Inferior parietal cortex (tissue), 1 donor: ENCODE measurements at regions not wholly inside any gene's neighbourhood (a gene's known extent, or its start where the extent isn't known, plus 50 kb on each side); places are given as distances from the start of the nearest gene placed in this dataset.

Experiments
- DNase-seq: peaks from one replicate; pipeline ENCODE4 v3.0.0-alpha.2; 2016; ENCODE audit errors: extremely low spot score

GRCh38 chr4:136653640-136654406 is 878.5 kb downstream of the PCDH18 start:
- no peak for DNase-seq

DNA sequence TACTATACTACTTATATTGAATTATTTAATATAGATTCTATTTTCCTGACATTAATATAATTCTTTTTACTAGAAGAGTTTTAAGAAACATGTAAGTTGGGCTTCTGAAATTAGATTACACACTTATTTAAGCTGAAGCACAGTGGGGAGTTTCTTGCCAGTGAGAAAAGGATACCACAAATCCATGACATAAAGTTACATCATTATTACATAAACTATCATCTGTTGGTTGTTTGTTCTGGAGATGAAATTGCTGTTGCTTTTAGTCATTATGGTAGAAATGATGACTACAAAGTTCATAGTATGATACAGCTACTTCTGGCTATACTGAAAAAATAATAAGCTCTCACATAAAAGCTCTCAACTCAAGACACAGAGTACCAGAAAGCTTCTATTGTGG is 880.4 kb downstream of the PCDH18 start:
- DNase-seq, result no peak

DNA sequence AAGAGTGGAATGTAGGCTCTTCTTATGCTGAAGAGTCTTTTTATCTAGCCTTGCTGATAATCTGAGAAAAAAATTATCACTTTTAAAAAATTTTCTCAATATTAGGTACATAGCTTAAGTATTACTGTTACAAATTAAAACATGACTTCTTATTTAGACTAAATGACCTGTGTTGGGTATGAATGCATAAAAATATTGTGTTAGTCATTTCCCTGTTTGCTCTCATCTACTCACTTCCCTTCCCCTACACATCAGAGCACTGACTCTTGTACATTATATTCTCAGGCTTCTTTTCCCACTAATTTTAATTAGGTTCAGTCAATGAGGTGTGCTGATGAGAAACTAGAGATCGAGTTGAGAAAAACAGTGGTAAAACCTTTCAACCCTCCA is 881.0 kb downstream of the PCDH18 start:
- no peak for DNase-seq

- no peak for DNase-seq
Measured at GRCh38 chr4:136650541-136651277, 881.6 kb downstream of the PCDH18 start.

GRCh38 chr4:136644279-136644678 is 888.0 kb downstream of the PCDH18 start:
- DNase-seq, result no peak

- DNase-seq, result no peak
Measured at GRCh38 chr4:136643416-136643815, 888.9 kb downstream of the PCDH18 start.

DNA sequence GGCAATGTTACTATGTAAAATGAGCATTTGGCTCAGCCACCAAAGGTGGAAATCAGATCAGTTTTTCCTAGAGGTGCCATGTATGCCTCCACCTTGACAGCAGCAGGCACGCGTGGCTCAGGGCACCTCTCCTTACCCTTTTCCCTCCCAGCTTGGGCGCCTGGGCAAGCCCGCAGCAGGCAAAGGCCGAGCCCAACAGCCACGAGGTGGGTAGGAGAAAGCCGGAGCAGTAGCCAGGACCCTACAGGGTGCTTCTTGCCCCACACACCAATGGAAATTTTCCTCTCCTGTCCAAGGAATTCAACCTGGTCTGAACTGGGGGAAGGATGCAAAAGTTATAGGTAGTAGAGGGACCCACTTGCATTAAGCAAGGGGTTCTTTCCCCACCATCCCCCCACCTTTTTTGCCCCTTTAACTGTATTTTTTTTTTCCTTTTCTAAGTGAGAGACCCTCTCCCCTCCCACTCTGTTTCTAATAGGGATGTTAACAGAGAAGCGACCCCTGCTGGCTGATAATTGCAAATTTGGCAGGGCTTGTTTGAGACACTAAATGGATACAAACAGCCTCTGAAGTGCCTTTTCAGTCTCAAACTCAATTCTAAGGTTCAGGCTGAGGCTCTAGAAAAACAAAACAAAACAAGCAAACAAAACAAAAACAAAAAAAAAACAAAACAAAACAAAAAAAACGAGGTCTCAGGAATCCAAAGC is 895.1 kb downstream of the PCDH18 start:
- DNase-seq, result no peak

DNA sequence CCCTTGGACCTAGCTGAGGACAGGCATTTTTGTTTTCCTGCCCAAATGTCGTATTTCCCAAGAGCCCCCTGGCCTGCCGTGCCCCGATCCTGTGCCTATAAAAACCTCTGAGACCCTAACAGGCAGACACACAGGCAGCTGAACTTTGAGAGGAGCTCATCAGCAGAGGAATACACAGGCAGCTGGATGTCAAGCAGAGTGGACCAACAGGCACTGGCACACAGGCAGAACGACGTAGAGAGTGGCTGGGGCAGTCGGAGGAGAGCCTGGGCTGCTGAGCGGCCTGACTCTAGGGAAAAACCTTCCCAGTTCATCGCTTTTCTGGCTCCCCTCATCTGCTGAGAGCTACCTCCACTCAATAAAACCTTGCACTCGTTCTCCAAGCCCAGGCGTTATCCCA is 896.1 kb downstream of the PCDH18 start:
- DNase-seq, result no peak

DNA sequence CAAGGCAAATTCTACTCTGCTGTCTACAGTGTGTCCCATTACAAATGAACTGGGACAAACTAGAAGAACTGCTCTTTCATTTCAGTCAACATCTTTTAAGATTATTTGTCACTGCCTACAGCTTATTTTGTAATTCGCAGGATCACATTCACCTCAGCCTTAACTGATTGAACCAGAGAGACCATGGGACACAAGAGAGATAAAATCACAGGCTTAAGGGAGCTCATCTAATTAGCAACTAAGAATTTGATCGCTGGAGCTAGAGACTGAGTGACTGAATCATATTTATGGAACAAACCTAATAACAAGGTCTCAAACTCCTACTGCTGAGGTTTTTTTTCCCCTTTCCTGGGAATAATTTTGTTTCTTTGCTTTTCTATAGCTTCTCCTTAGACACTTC is 898.2 kb downstream of the PCDH18 start:
- no peak for DNase-seq

DNA sequence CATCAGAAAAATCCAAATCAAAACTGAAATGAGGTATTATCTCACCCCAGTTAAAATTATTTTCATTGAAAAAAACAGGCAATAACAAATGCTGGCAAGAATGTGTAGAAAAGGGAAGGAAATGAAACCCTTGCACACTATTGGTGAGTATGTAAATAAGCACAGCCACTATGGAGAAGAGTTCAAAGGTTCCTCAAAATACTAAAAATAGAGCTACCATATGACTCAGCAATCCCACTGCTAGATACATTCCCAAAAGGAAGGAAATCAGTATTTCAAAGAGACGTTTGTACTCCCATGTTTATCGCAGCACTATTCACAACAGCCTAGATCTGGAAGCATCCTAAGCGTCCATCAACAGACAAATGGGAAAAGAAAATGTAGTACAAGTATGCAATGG is 932.4 kb downstream of the PCDH18 start:
- DNase-seq, result no peak

GRCh38 chr4:136590440-136590839 is 941.9 kb downstream of the PCDH18 start:
- no peak for DNase-seq

DNA sequence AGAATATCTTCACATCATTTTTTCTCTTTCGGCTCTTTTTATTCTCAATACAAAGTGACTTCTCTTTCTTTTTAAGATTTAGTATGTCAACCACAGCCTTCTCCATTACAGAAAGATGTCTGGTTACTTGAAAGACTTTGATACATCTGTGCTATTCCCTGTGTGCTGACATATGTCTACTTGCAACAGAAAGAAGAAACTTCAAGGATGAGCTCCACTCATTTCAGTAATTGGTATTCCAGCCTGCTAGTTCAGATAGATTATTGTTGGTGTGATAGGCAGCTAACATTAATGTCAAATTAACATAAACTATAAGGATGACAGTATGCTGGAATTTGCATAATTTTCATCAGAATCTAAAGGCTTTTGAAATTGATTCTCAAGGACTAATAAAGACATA is 948.7 kb downstream of the PCDH18 start:
- no peak for DNase-seq

DNA sequence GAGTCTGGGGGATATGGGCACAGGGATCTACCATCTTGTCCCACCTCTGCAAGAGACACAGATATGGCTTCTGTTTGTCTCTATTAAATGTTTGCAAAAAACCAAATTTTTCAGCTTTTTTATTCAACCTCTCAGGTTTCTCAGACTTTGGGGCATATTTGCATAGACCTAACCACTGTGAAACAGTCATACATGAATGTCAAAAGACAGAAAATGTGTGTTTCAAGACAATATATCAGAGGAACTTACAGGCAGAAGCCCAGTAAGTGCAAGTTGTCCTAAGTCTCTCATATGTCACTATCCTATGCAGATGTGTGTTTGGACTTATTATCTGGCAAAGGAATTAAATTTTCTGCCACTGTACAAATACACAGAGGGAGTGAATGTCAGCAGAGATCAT is 951.2 kb downstream of the PCDH18 start:
- DNase-seq, result no peak

DNA sequence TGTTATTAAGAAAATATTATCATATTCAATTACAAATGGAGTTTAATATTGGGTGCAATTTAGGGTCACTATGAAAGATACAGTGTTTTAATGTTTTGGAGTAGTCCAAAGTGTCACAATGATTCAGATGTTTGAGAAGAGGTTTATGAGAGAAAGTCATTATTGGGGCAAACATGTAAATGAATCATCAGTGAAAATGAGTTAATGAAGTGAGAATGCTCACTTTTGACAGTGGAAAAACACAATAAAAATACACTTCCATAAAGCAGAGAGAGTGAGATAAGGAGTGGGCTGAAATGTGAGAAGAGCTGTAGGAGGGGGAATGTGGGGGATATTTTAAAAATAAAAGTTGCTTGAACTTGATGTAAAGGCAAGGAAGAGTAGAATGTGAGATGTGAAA is 957.1 kb downstream of the PCDH18 start:
- DNase-seq, result no peak

DNA sequence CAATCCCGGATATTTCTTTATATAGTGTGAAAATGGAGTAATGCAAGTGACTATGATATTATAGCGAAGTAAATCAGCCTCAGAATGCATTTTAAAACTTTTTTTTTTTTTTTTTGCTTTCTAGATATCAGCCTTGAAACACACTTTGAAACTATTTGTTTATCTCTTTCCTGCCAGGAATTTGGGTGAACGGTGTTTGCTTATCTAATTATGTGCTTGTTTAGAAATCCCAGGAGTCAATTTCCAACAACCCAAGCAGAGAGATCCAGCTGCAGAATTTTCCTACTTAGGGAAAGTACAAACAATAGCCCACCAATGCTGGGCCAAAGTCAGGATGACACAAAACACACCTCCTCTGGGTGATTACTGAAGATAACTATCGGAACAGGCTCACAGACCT is 958.8 kb downstream of the PCDH18 start:
- no peak for DNase-seq

DNA sequence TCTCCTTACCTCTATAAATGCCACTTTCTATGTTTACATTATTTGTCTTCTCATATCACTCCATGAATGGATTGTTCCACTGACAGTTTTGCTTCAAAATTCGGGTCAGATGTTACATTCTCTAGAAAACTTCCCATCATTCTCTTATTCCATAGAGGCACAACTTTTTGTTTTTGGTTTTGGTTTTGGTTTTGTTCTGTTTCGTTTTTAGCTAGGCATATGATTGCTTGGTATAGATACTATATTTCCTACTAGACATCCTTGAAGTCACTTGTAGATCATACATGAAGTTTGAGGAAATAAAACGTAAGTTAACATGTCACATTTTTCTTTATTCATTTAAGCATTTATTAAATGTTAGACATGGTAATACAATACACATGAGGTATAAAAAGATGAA is 961.0 kb downstream of the PCDH18 start:
- DNase-seq, result no peak

DNA sequence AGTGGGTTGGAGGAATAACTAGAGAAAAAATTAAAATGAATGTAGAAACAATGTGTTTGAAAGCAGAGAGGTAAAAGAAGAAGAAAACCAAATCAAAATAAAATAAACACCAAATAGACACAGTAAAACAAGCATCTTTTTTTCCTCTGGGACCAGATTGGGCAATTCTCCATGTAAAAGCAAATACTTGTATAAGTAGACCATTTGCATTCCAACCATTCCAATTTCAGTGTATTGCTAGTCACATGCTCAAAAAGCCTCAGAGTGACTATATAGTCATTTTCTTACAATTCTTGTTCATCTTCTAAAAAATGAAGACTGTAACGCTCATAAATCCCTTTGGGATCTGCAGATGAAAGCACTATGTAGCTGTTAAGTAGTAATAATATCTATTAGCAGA is 969.5 kb downstream of the PCDH18 start:
- DNase-seq, result no peak

DNA sequence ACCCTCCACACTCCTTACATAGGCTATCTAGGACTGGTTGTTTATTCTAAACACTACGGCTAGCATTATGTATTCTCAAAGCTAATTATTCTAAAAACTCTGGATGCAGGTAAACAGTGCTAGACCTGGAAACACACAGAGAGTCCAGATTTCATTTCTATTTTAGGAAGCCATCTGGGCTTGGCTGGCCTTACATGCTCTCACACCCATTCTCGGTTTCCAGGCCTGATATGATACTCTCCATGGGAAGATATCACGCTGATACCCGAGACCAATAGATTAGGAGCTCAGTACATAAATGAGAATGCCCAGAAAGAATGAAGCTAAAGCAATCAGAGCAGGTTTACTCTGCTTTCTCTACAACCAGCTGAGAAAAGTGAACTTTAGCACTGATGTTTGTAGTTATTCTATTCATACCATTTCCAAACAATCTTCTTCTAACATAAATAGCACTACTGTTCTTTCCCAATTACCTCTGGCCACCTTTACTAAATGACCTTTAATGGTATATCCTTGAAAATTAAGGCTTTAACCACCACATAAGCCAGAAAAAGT is 973.3 kb downstream of the PCDH18 start:
- no peak for DNase-seq

GRCh38 chr4:136557396-136557795 is 974.9 kb downstream of the PCDH18 start:
- no peak for DNase-seq

- DNase-seq, result no peak
Measured at GRCh38 chr4:136554033-136554432, 978.3 kb downstream of the PCDH18 start.

- DNase-seq, result no peak
Measured at GRCh38 chr4:136551753-136552152, 980.5 kb downstream of the PCDH18 start.

GRCh38 chr4:136540747-136541146 is 991.5 kb downstream of the PCDH18 start:
- DNase-seq, result no peak

DNA sequence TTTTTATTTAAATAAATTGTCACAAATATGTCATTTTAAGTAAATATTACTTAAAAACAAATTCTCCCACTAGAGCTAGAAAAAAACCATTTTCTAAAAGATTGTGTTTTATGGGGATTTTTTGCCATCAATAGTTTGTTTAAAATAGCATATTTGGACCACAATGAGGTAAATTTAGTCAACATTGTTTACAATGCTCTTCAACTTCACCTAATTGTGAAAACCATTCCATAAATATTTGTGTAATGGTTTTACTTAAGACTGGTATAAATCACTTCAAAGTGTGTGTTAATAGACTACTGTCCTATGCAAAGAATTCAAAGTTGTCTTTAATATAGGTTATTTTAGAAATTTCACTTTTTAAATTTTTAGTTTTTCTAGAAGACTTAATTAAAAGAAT is 1004.2 kb downstream of the PCDH18 start:
- no peak for DNase-seq
